Panc1 (cell line): ENCODE measurements at regions not wholly inside any gene's neighbourhood (a gene's known extent, or its start where the extent isn't known, plus 50 kb on each side); places are given as distances from the start of the nearest gene placed in this dataset.

Source experiments
- POLR2AphosphoS5 ChIP-seq: IDR thresholded peaks from 2 replicates; pipeline ENCODE4 v1.6.1; 2012; ENCODE audit warnings: mild to moderate bottlenecking, low read depth, low read length, moderate library complexity
- TCF7L2 ChIP-seq: IDR thresholded peaks from 2 replicates; pipeline ENCODE4 v1.6.1; 2011; ENCODE audit warnings: mild to moderate bottlenecking, low read depth, low read length, inconsistent platforms
- TF ChIP-seq, protein P1 (sequence below): fragments of 450-650 bp; IDR thresholded peaks from 2 replicates; pipeline ENCODE4 v1.5.1; 2017; ENCODE audit warnings: mild to moderate bottlenecking
- TF ChIP-seq, protein P2 (sequence below), 2 experiments: IDR thresholded peaks; 2 replicates each; pipeline ENCODE4 v1.6.1; 2011 to 2012; ENCODE audit warnings: low read depth in 2 of 2, control low read depth in 1 of 2, low read length in 1 of 2, mild to moderate bottlenecking in 1 of 2, moderate library complexity in 1 of 2; ENCODE audit not compliant: insufficient read depth in 1 of 2

GRCh38 chr12:81022531-81022930 is 55.3 kb upstream of the ACSS3 start:
- TF ChIP-seq, protein P1, sequence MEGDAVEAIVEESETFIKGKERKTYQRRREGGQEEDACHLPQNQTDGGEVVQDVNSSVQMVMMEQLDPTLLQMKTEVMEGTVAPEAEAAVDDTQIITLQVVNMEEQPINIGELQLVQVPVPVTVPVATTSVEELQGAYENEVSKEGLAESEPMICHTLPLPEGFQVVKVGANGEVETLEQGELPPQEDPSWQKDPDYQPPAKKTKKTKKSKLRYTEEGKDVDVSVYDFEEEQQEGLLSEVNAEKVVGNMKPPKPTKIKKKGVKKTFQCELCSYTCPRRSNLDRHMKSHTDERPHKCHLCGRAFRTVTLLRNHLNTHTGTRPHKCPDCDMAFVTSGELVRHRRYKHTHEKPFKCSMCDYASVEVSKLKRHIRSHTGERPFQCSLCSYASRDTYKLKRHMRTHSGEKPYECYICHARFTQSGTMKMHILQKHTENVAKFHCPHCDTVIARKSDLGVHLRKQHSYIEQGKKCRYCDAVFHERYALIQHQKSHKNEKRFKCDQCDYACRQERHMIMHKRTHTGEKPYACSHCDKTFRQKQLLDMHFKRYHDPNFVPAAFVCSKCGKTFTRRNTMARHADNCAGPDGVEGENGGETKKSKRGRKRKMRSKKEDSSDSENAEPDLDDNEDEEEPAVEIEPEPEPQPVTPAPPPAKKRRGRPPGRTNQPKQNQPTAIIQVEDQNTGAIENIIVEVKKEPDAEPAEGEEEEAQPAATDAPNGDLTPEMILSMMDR = no peak
- TF ChIP-seq POLR2AphosphoS5 = no peak
- no peak for TF ChIP-seq TCF7L2
- TF ChIP-seq, protein P2, sequence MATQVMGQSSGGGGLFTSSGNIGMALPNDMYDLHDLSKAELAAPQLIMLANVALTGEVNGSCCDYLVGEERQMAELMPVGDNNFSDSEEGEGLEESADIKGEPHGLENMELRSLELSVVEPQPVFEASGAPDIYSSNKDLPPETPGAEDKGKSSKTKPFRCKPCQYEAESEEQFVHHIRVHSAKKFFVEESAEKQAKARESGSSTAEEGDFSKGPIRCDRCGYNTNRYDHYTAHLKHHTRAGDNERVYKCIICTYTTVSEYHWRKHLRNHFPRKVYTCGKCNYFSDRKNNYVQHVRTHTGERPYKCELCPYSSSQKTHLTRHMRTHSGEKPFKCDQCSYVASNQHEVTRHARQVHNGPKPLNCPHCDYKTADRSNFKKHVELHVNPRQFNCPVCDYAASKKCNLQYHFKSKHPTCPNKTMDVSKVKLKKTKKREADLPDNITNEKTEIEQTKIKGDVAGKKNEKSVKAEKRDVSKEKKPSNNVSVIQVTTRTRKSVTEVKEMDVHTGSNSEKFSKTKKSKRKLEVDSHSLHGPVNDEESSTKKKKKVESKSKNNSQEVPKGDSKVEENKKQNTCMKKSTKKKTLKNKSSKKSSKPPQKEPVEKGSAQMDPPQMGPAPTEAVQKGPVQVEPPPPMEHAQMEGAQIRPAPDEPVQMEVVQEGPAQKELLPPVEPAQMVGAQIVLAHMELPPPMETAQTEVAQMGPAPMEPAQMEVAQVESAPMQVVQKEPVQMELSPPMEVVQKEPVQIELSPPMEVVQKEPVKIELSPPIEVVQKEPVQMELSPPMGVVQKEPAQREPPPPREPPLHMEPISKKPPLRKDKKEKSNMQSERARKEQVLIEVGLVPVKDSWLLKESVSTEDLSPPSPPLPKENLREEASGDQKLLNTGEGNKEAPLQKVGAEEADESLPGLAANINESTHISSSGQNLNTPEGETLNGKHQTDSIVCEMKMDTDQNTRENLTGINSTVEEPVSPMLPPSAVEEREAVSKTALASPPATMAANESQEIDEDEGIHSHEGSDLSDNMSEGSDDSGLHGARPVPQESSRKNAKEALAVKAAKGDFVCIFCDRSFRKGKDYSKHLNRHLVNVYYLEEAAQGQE (IDR thresholded peaks at IDR 0.05; ENCODE audit: insufficient read depth in 1 of 2, low read depth in 2 of 2, low read length in 1 of 2) = no peak
